ENCODE measurements at regions not wholly inside any gene's neighbourhood (a gene's known extent, or its start where the extent isn't known, plus 50 kb on each side); places are given as distances from the start of the nearest gene placed in this dataset.

DNA sequence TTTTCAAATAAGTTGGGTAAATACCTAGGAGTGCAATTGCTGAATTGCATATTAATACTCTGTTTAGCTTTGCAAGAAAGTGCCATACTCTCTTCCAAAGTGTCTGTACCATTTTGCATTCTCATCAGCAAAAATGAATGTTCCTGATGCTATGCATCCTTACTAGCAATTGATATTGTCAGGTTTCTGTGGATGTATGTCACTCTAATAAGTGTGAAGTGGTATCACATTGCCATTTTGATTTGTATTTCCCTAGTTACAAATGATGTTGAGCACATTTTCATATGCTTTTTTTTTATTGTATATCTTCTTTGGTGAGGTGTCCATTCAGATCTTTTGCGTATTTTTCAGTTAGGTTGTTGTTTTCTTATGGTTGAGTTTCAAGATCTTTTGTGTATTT is 230.4 kb upstream of the MAGI2 start:
- Histone ChIP-seq H3K4me1 (ENCODE audit: control insufficient read depth, extremely low read depth, insufficient read depth, low read length) (no peaks in the 10 kb centered on the region), H3K9me1 (replicated peaks; ENCODE audit: control insufficient read depth, extremely low read depth, insufficient read depth, low read length) (no peaks in the 10 kb centered on the region), H3K36me3 (ENCODE audit: control insufficient read depth in 2 of 2, extremely low read depth in 1 of 2, insufficient read depth in 2 of 2, low read length in 2 of 2) (no peaks in the 10 kb centered on the region), H3K9ac (replicated peaks; ENCODE audit: extremely low read depth, insufficient read depth, low read length) (no peak overlapping the region), H2AFZ (ENCODE audit: low read depth, low read length) (no peak overlapping the region), H3K27me3 (ENCODE audit: control insufficient read depth in 2 of 2, insufficient read depth in 2 of 2, low read length in 2 of 2) (no peaks in the 10 kb centered on the region), H3K4me2 (ENCODE audit: insufficient read depth, low read length) (no peak overlapping the region), H3K79me2 (ENCODE audit: control insufficient read depth, insufficient read depth, low read length) (no peaks in the 10 kb centered on the region), H3K27ac (ENCODE audit: insufficient read depth, low read depth, low read length) (no peak overlapping the region), H3K4me3 (replicated peaks in 1 of 3; ENCODE audit: insufficient read depth in 1 of 3, low read depth in 1 of 3, low read length in 3 of 3) (no peak overlapping the region), H4K20me1 (replicated peaks; ENCODE audit: control insufficient read depth, extremely low read depth, insufficient read depth, low read length) (no peaks in the 10 kb centered on the region), H3K9me3 (replicated peaks; ENCODE audit: control insufficient read depth, insufficient read depth, low read length) (no peaks in the 10 kb centered on the region)
- CTCF ChIA-PET: no interaction called here
- intact Hi-C loops (cut with micrococcal nuclease) (no loop called here), dilution Hi-C loops (cut with MboI; ENCODE audit: extremely low pct_ligation_motif_present, low sequenced_read_pairs) (no loop called here)
- TF ChIP-seq MYC (IDR thresholded peaks at IDR 0.05; ENCODE audit: low read depth, low read length): no peak
- TF ChIP-seq GATA2 (IDR thresholded peaks at IDR 0.05; ENCODE audit: insufficient read depth, insufficient read length, low read depth, low read length): no peak
- TF ChIP-seq FOS (IDR thresholded peaks at IDR 0.05; ENCODE audit: borderline replicate concordance, insufficient read depth, low read length): no peak
- no peak for TF ChIP-seq JUN (IDR thresholded peaks at IDR 0.05; ENCODE audit: borderline replicate concordance, insufficient read depth, insufficient read length, low read depth)
- no peak for TF ChIP-seq EZH2 (IDR thresholded peaks at IDR 0.05; ENCODE audit: borderline replicate concordance, low read depth, low read length, severe bottlenecking)
- no peak for TF ChIP-seq POLR2AphosphoS5 (IDR thresholded peaks at IDR 0.05; ENCODE audit: insufficient read depth, low read depth, low read length)
- TF ChIP-seq POLR2A (IDR thresholded peaks at IDR 0.05; ENCODE audit: low read depth, low read length): no peak
- TF ChIP-seq, protein P1, sequence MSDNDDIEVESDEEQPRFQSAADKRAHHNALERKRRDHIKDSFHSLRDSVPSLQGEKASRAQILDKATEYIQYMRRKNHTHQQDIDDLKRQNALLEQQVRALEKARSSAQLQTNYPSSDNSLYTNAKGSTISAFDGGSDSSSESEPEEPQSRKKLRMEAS (IDR thresholded peaks at IDR 0.05; ENCODE audit: insufficient read depth, insufficient read length): no peak
- TF ChIP-seq, protein P2, sequence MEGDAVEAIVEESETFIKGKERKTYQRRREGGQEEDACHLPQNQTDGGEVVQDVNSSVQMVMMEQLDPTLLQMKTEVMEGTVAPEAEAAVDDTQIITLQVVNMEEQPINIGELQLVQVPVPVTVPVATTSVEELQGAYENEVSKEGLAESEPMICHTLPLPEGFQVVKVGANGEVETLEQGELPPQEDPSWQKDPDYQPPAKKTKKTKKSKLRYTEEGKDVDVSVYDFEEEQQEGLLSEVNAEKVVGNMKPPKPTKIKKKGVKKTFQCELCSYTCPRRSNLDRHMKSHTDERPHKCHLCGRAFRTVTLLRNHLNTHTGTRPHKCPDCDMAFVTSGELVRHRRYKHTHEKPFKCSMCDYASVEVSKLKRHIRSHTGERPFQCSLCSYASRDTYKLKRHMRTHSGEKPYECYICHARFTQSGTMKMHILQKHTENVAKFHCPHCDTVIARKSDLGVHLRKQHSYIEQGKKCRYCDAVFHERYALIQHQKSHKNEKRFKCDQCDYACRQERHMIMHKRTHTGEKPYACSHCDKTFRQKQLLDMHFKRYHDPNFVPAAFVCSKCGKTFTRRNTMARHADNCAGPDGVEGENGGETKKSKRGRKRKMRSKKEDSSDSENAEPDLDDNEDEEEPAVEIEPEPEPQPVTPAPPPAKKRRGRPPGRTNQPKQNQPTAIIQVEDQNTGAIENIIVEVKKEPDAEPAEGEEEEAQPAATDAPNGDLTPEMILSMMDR (IDR thresholded peaks at IDR 0.05; ENCODE audit: extremely low read depth in 1 of 2, insufficient read depth in 1 of 2, low read depth in 1 of 2, low read length in 2 of 2): no peak
- DNase-seq (ENCODE audit: low read depth, low spot score) (no peak), FAIRE-seq (no peak)
- no TSS peak for BruUV-seq (replicated peaks)
- POLR2A ChIA-PET: no interaction called here

Measured in endothelial cell of umbilical vein (primary cell).